ENCODE measurements at regions not wholly inside any gene's neighbourhood (a gene's known extent, or its start where the extent isn't known, plus 50 kb on each side); places are given as distances from the start of the nearest gene placed in this dataset.

- no peak for TF ChIP-seq CTCF (IDR thresholded peaks at IDR 0.05 in 2 of 3, conservative IDR thresholded peaks at IDR 0.05 in 1 of 3; ENCODE audit: borderline replicate concordance in 1 of 3, insufficient read depth in 1 of 3, low read depth in 2 of 3, low read length in 2 of 3)
- no peak for TF ChIP-seq EGR1 (IDR thresholded peaks at IDR 0.05; ENCODE audit: low read depth)
- no peak for TF ChIP-seq POLR2A (IDR thresholded peaks at IDR 0.05; ENCODE audit: borderline replicate concordance, extremely low read depth, insufficient read depth, insufficient read length)
- no peak for TF ChIP-seq EZH2 (IDR thresholded peaks at IDR 0.05)
- no peak for TF ChIP-seq JUND (IDR thresholded peaks at IDR 0.05)
- no peak for TF ChIP-seq POLR2AphosphoS5 (IDR thresholded peaks at IDR 0.05; ENCODE audit: low read depth, low read length)
- no peak for TF ChIP-seq MAX (IDR thresholded peaks at IDR 0.05)
- no peak for TF ChIP-seq CEBPB (IDR thresholded peaks at IDR 0.05; ENCODE audit: low read depth)
- no peak for TF ChIP-seq EZH2phosphoT487 (IDR thresholded peaks at IDR 0.05; ENCODE audit: borderline replicate concordance)
- no peak for TF ChIP-seq YY1 (IDR thresholded peaks at IDR 0.05; ENCODE audit: extremely low read depth, insufficient replicate concordance, low read depth, low read length)
- TF ChIP-seq RAD21 (IDR thresholded peaks at IDR 0.05; ENCODE audit: low read depth), result no peak
These were observed 238.8 kb downstream of the ARL4A start for GRCh38 chr7:12926206-12926605.

Data from HCT116 (cell line).